ENCODE measurements at regions not wholly inside any gene's neighbourhood (a gene's known extent, or its start where the extent isn't known, plus 50 kb on each side); places are given as distances from the start of the nearest gene placed in this dataset.

- TF ChIP-seq ZNF565 (CRISPR knock-in tag; conservative IDR thresholded peaks at IDR 0.05; ENCODE audit: low read depth) (no peak), ZFP30 (CRISPR knock-in tag; IDR thresholded peaks at IDR 0.05) (no peak), CREB5 (CRISPR knock-in tag; IDR thresholded peaks at IDR 0.05; ENCODE audit: low read depth) (no peak), BACH2 (CRISPR knock-in tag; IDR thresholded peaks at IDR 0.05; ENCODE audit: borderline replicate concordance) (no peak), POU6F1 (CRISPR knock-in tag; IDR thresholded peaks at IDR 0.05; ENCODE audit: borderline replicate concordance, low read depth) (no peak), CSDC2 (CRISPR knock-in tag; IDR thresholded peaks at IDR 0.05) (no peak), PPARA (CRISPR knock-in tag; IDR thresholded peaks at IDR 0.05; ENCODE audit: borderline replicate concordance) (no peak), TOX (CRISPR knock-in tag; IDR thresholded peaks at IDR 0.05; ENCODE audit: borderline replicate concordance) (no peak), ESRRG (CRISPR knock-in tag; IDR thresholded peaks at IDR 0.05) (no peak), SNAI2 (CRISPR knock-in tag; IDR thresholded peaks at IDR 0.05) (no peak)
- TF ChIP-seq, protein P1, sequence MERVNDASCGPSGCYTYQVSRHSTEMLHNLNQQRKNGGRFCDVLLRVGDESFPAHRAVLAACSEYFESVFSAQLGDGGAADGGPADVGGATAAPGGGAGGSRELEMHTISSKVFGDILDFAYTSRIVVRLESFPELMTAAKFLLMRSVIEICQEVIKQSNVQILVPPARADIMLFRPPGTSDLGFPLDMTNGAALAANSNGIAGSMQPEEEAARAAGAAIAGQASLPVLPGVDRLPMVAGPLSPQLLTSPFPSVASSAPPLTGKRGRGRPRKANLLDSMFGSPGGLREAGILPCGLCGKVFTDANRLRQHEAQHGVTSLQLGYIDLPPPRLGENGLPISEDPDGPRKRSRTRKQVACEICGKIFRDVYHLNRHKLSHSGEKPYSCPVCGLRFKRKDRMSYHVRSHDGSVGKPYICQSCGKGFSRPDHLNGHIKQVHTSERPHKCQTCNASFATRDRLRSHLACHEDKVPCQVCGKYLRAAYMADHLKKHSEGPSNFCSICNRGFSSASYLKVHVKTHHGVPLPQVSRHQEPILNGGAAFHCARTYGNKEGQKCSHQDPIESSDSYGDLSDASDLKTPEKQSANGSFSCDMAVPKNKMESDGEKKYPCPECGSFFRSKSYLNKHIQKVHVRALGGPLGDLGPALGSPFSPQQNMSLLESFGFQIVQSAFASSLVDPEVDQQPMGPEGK (CRISPR knock-in tag; IDR thresholded peaks at IDR 0.05; ENCODE audit: borderline replicate concordance) = no peak
Measured at GRCh38 chr16:77133706-77134105, 57.3 kb upstream of the MON1B start.

Data from SK-N-SH treated with all-trans-retinoic acid at 6 μM for 48 hours (cell line).